Coronary artery (tissue), 2 donors: ENCODE measurements at regions not wholly inside any gene's neighbourhood (a gene's known extent, or its start where the extent isn't known, plus 50 kb on each side); places are given as distances from the start of the nearest gene placed in this dataset.

Experiments used
- DNase-seq: peaks from one replicate; pipeline ENCODE4 v3.0.0-alpha.2; 2017; ENCODE audit warnings: low spot score
- H3K27ac ChIP-seq, 2 donors: fragments of 200-600 bp; sonication (generic); one replicate each; pipeline ENCODE4 v1.5.1; 2016 to 2019
- H3K4me3 ChIP-seq: fragments of 200-600 bp; sonication (generic); 2 replicates; pipeline ENCODE4 v1.5.1; 2016; ENCODE audit warnings: mild to moderate bottlenecking, moderate library complexity
- CTCF ChIP-seq: fragments of 200-600 bp; sonication (generic); IDR thresholded peaks from one replicate; pipeline ENCODE4 v1.5.1; 2019; ENCODE audit warnings: antibody characterized with exemption

GRCh38 chr16:11475896-11476630, 110.7 kb downstream of the LITAF start:
- Histone ChIP-seq H3K4me3 (no peak overlapping the region), H3K27ac (no peak overlapping the region)
- DNase-seq, result no peak
- no peak for TF ChIP-seq CTCF

- no peak for DNase-seq
- no peak for TF ChIP-seq CTCF
- H3K4me3 ChIP-seq, result no peak overlapping the region
- H3K27ac ChIP-seq, result no peak overlapping the region
Measured at GRCh38 chr16:11476676-11477075, 110.0 kb downstream of the LITAF start.

GRCh38 chr16:11478431-11479119, 108.1 kb downstream of the LITAF start:
- no peak for TF ChIP-seq CTCF
- DNase-seq, result no peak
- H3K27ac ChIP-seq, result no peak overlapping the region

GRCh38 chr16:11479916-11480315, 106.8 kb downstream of the LITAF start:
- DNase-seq, result no peak
- TF ChIP-seq CTCF, result no peak
- H3K27ac ChIP-seq, result no peak overlapping the region
- H3K4me3 ChIP-seq, result no peak overlapping the region

More at GRCh38 chr16:11478431-11479119, 108.1 kb downstream of the LITAF start:
- no peak overlapping the region for H3K4me3 ChIP-seq

- no peak for DNase-seq
- no peak overlapping the region for H3K27ac ChIP-seq
- TF ChIP-seq CTCF, result no peak
- no peak overlapping the region for H3K4me3 ChIP-seq
Measured at GRCh38 chr16:11480634-11481033, 106.1 kb downstream of the LITAF start.

- Histone ChIP-seq H3K4me3 (no peak overlapping the region), H3K27ac (no peak overlapping the region)
- TF ChIP-seq CTCF, result no peak
- no peak for DNase-seq
Measured at GRCh38 chr16:11481987-11482386, 104.7 kb downstream of the LITAF start.
